ENCODE measurements at regions not wholly inside any gene's neighbourhood (a gene's known extent, or its start where the extent isn't known, plus 50 kb on each side); places are given as distances from the start of the nearest gene placed in this dataset.

- DNase-seq (ENCODE audit: low spot score): peak; percentile 4
Observed at GRCh38 chr6:67411036-67411435, 1224.0 kb upstream of the ADGRB3 start.

DNA sequence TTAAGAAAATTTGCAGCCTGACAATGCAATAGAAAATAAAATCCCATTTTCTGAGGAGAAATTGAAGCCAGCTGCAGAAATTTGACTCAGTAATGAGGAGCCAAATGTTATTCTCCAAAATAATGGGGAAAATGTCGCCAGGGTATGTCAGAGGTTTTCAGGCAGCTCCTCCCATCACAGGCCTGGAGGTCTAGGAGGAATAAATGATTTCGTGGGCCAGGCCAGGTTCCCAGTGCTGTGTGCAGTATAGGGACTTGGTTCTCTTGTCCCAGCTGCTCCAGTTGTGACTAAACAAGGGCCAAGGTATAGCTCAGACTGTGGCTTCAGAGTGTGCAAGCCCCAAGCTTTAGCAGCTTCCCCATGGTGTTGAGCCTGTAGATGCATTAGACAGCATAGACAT is 1240.8 kb upstream of the ADGRB3 start:
- DNase-seq (ENCODE audit: low spot score): no peak

DNA sequence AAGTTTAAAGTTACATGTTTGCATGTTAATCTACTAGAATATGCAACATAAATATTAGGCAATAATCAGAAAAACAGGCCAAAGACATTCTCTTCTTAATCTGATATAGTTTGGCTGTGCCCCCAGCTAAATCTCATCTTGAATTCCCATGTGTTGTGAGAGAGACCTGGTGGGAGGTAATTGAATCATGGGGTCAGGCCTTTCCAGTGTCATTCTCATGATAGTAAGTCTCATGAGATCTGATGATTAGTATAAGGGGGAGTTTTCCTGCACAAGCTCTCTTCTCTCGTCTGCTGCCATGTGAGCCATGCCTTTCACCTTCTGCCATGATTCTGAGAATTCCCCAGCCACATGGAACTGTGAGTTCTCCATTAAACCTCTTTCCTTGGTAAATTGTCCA is 1241.7 kb upstream of the ADGRB3 start:
- DNase-seq (ENCODE audit: low spot score): no peak

GRCh38 chr6:67391955-67392354 is 1243.1 kb upstream of the ADGRB3 start:
- DNase-seq (ENCODE audit: low spot score): no peak

DNA sequence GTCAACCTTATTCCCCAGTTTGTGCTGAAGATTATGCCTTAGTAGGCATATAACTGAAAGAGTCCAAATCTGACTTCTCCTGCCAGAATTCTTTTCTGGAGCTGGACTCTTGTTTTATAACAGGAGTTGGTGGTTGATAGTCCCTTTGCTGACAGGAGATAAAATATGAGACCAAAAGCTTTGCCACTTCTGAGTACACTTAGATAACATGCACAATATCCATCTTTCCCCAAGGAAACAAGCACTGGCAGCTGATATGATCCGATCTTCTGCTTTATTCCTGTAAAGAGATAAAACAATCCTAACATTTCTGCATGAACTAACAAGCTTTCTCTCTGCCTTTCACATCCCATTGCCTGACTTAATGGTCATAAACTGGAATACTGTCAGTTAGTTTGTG is 1265.4 kb upstream of the ADGRB3 start:
- no peak for DNase-seq (ENCODE audit: low spot score)

- no peak for DNase-seq (ENCODE audit: low spot score)
Observed at GRCh38 chr6:67362976-67363375, 1272.1 kb upstream of the ADGRB3 start.

- DNase-seq (ENCODE audit: low spot score): peak; percentile 1
Observed at GRCh38 chr6:67361264-67361663, 1273.8 kb upstream of the ADGRB3 start.

GRCh38 chr6:67358241-67358640 is 1276.8 kb upstream of the ADGRB3 start:
- DNase-seq (ENCODE audit: low spot score): no peak

GRCh38 chr6:67353861-67354260 is 1281.2 kb upstream of the ADGRB3 start:
- DNase-seq (ENCODE audit: low spot score): no peak

DNA sequence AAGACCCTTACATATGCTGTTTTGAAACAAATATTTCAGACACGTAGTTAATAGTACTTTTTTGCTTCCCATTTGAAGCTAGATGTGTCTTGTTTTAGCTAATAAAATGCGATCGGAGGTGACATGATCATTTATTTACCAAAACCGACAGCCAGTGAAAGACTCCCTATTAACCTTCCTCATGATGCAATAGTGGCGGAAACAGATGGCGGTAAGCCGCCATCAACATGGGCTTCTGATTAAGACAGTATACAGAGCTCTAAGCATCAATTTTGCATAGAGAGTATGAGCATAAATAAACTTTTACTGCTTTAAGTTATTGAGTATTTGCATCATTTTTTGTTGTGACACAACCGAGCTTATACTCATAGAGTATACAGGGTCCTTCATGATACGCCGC is 1282.4 kb upstream of the ADGRB3 start:
- DNase-seq (ENCODE audit: low spot score): no peak

GRCh38 chr6:67350729-67351128 is 1284.4 kb upstream of the ADGRB3 start:
- no peak for DNase-seq (ENCODE audit: low spot score)

GRCh38 chr6:67345946-67346345 is 1289.1 kb upstream of the ADGRB3 start:
- DNase-seq (ENCODE audit: low spot score): peak; percentile 3

DNA sequence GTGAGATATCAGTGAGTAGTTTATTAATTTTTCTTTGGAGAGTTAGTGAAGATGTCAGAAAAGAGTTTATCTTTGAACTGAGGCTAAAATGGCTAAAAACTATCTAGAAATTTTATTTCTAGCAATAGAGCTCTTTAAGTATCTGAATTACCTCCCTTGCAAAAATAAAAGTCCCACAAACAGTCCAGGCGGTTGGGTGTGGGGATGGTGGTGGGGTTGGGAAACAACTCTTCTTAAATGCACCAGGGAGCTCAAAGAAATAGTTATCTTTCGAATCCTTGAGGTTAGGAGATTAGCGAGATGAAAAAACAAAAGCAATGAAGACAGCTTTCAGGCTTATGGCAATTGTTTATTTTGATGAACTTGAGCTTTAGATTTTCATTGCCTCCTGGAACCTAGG is 1299.1 kb upstream of the ADGRB3 start:
- DNase-seq (ENCODE audit: low spot score): no peak

GRCh38 chr6:67331304-67331703 is 1303.8 kb upstream of the ADGRB3 start:
- DNase-seq (ENCODE audit: low spot score): no peak

DNA sequence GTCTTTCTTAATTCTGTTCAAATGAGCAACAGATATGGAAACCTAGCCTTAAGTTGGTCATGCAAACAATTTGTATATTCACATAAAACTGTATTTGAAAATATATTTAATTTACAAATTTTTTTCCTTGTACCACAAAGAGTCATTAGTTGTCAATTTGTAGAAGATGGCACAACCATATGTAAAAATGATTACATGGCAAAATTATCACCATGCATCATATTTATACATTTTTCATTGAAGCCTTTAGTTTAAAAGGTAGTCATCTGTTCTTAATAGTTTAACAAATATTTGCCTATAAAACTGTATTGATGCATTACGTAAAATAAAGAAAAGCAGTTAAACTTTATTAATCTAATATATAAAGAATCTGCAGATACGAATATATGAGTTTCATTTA is 1306.8 kb upstream of the ADGRB3 start:
- no peak for DNase-seq (ENCODE audit: low spot score)

DNA sequence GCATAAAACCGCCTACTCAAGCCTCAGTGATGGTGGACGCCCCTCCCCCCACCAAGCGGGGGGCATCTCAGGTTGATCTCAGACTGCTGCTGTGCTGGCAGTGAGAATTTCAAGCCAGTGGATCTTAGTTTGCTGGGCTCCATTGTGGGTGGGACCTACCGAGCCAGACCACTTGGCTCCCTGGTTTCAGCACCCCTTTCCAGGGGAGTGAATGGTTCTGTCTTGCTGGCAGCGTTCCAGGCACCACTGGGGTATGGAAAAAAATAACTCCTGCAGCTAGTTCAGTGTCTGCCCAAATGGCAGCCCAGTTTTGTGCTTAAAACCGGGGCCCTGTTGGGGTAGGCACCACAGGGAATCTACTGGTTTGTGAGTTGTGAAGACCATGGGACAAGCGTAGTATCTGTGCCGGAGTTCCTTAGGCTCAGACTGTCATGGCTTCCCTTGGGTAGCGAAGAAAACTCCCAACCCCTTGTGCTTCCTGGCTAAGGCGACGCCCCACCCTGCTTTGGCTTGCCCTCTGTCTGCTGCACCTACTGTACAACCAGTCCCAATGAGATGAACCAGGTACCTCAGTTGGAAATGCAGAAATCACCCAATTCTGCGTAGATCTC is 1334.5 kb upstream of the ADGRB3 start:
- no peak for DNase-seq (ENCODE audit: low spot score)

DNA sequence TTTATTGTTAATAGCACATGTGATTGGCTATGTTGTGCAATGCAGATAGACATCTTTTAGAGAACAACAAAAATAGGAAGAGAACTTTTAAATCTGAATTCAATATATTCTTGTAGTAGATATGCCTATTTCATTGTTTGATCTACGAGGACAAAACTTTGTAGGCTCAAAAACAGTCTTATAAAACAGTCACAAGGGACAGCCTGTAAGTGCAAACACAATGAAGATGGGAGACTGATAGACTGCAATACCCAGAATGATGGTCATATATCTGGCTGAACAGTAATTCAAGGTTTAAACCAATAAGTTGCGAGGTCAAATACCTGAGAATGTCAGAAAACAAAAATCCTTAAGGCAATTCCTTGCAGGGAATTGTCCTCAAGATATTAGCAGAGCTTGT is 1342.9 kb upstream of the ADGRB3 start:
- no peak for DNase-seq (ENCODE audit: low spot score)

DNA sequence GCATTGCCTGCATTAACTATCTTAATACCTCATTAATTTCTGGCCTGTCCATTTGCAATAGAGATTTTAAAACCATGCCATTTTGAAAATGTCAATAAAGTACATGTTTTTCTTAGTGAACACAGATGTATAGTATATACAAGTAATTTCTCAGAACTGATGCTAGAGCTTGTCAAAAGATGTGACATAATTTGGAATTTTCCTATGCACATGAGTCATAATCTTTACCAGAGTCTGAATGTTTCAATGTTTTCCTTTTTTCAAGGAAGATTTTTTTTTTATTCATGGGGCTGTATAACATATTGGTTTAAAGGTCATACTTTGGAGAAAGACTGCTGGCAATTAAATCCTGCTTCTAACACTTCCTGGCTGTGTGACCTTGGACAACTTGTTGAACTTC is 1347.5 kb upstream of the ADGRB3 start:
- no peak for DNase-seq (ENCODE audit: low spot score)

DNA sequence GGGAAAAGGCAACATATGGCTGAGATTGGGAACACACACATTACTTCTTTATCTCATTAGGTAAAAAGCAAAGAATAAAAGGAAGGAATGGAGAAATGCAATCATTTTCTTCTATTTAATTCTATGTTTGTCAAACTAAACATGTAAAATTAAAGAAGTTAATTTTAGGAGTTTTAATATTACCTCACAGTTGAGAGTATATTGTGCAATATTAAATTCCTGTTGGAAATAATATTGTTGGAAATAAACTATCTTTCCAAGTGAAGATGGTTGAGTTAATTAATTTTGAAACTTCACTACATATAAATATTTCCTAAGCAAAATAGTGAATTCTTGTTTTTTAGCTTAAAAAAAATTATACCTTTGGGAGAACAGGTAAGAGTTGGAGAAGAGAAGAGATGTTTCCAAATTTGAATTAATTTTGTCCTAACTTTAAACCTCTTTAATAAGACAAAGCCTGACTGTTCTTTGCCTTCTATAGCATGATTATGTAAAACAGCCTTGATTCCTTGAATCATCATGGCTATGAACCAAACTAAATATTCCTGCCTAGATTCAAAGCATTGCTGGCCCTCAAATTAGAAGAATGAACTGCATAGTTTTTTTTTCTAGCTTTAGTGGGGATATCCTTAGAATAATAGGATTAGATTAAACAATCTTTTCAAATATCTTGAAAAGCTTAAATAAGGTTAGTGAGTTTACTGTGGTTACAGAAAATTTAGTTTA is 1349.1 kb upstream of the ADGRB3 start:
- no peak for DNase-seq (ENCODE audit: low spot score)

DNA sequence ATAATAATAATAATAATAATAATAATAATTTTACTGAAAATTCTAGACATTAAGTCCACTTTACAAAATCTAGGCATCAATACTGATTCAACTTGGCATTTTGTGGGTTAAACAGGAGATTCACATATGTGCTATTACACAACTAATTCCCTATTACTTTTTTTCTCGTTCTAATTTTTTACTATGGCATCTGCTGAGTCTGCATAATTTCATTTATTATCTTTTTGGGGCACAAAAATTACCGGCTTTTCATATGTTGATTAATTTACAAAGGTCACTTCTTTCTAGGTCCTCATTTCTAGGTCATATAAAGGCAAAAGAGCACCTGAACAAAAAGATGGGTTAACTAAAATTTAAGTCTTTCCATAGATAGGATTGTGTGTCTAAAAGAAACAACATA is 1357.8 kb upstream of the ADGRB3 start:
- no peak for DNase-seq (ENCODE audit: low spot score)

GRCh38 chr6:67265996-67266921 is 1368.8 kb upstream of the ADGRB3 start:
- DNase-seq (ENCODE audit: low spot score): no peak

DNA sequence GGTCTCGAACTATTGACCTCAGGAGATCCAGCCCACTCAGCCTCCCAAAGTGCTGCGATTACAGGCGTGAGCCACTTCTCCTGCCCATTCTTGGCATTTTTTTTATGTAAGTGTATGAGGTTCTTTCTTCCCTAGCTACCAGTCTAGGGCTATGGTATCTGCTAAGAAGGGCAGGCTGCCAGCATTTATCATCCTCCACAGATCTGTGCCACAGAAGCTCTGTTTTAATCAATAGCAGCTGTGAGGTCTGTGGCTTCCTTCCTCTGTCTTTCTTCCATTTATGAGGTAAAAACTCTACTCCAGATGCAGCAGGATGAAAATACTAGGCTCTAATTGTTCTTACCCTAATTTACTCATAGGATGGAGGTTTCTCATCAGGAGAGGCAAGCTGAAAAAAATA is 1382.4 kb upstream of the ADGRB3 start:
- DNase-seq (ENCODE audit: low spot score): no peak

GRCh38 chr6:67248077-67248476 is 1387.0 kb upstream of the ADGRB3 start:
- DNase-seq (ENCODE audit: low spot score): no peak
